ENCODE measurements at regions not wholly inside any gene's neighbourhood (a gene's known extent, or its start where the extent isn't known, plus 50 kb on each side); places are given as distances from the start of the nearest gene placed in this dataset.
"Not testable (repeated sequence)": the region's sequence is repeated elsewhere in the genome, so short reads cannot be mapped to it uniquely, and the experiment has no call there.

DNA sequence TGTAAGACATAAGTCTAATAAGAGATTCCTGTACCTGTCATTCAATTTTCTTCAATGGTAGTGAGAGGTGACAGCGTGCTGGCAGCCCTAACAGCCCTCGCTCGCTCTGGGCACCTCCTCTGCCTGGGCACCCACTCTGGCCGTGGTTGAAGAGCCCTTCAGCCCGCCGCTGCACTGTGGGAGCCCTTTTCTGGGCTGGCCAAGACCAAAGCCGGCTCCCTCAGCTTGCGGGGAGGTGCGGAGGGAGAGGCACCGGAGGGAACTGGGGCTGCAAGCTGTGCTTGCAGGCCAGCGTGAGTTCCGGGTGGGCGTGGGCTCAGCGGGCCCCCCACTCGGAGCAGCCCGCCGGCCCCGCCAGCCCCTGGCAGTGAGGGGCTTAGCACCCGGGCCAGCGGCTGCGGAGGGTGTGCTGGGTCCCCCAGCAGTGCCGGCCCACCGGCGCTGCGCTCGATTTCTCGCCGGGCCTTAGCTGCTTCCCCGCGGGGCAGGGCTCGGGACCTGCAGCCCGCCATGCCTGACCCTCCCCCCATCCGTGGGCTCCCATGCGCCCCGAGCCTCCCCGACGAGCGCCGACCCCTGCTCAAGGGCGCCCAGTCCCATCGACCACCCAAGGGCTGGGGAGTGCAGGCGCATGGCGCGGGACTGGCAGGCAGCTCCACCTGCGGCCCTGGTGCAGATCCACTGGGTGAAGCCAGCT lies 816.6 kb upstream of the TENM4 start:
- DNase-seq (ENCODE audit: low read depth), result not testable (repeated sequence)

DNA sequence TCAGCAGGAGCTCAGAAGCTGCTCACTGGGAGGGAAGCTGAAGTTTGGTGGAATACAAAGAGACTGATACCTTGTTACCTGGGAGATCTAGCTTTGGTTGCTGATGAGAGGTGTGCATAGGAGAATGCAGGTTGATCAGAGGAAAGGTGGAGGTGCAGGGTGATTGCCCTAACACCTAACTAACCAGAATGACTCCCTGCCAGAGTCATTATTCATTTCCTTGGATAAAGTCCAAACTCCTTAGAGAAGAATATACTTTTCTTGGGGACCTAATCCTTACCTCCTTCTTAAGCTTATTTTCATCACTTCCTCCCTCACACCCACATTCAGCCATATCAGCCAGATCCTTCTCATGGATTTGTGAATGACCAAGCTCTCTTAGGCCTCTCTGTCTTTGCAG lies 814.2 kb upstream of the TENM4 start:
- no peak for DNase-seq (ENCODE audit: low read depth)

DNA sequence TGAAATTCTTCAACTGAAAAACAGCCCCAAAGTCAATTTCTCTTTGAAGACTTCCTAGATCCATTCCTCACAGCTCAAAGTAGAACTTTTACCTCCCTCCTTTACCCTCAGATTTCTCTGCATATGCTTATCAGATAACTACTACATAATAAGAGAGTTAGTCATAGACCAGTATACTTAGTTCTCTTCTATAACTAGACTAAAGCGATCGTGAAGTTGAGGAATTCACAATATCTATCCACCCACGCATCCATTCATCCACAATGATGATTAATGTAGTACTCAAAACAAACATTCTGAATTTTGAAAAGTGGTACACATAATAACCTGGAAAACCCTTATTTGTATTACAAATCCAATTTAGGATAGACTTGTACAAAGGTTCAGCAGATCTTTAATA lies 800.9 kb upstream of the TENM4 start:
- DNase-seq (ENCODE audit: low read depth), result no peak

- no peak for DNase-seq (ENCODE audit: low read depth)
These were observed 799.4 kb upstream of the TENM4 start for GRCh38 chr11:80240245-80240644.

- peak; percentile 6 for DNase-seq (ENCODE audit: low read depth)
These were observed 798.4 kb upstream of the TENM4 start for GRCh38 chr11:80239217-80239616.

DNA sequence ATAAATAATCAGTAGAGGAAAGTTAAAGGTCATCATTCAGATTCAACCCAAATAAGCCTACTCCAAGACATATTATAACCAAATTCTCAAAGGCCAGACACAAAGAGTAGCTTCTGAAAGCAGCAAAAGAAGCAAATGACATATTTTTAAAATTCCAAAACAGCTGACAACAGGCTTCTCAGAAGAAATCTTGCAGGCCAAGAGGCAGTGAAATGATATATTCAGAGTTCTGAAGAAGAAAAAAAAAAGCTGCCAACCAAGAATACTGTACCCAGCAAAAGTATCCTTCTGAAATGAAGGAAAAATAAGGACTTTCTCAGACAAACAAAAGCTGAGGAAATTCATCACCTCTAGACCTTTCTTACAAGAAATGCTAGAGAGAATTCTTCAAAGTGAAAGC lies 787.1 kb upstream of the TENM4 start:
- no peak for DNase-seq (ENCODE audit: low read depth)

DNA sequence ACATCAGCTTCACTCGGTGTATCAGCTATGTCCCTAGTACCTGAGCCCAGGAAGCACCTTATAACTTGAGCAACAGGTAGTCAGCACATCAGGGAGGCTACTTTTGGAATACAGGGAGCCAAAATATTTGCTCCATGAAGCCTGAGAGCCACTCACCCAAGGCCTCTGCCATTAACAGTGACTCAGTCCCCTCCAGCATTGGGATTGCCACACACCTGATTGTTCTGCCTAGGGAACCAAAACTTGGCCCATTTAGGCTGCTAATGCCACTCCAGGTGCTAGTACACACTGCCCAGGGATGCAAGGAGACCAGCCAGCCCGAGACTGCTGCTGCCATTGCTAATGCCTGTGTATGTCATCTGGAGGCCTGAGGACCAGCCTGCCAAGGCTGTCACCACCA lies 773.6 kb upstream of the TENM4 start:
- DNase-seq (ENCODE audit: low read depth), result no peak

DNA sequence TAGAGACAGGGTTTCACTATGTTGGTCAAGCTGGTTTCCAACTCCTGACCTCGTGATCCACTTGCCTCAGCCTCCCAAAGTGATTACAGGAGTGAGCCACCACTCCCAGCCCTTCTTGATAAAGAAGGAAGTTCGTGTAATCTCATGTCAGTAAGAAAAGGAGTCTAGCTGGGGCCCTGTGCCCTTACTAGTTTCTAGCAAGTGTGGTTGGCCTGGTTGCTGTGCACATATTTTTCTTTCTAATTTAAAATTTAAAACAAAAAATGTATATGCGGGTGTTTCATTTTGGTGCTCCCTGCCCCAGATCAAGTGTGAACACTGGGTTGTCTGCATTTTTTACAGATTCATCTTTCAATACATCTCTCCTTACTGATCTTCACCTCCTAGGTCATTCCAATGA lies 770.8 kb upstream of the TENM4 start:
- DNase-seq (ENCODE audit: low read depth), result no peak

GRCh38 chr11:80204021-80204420 lies 763.2 kb upstream of the TENM4 start:
- DNase-seq (ENCODE audit: low read depth), result no peak

GRCh38 chr11:80196932-80197554 lies 756.2 kb upstream of the TENM4 start:
- no peak for DNase-seq (ENCODE audit: low read depth)

DNA sequence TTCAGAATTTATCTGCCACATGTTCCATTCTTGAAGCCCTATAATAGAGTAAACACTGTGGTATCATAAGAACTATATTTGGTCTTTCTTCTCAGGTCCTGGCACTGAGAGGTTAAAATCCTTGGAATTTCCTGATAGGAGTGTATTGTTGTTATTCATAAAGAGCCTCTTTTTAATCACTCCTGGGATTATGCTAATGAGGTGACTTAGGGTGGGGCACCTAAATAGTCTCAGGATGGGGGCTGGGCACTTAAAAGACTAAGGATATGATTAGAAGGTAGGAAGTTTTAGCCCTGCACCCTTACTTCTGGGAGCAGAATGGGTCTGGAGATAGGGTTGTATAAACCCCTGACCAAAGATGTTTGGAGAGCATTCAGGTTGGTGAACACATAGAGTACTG lies 755.2 kb upstream of the TENM4 start:
- no peak for DNase-seq (ENCODE audit: low read depth)

DNA sequence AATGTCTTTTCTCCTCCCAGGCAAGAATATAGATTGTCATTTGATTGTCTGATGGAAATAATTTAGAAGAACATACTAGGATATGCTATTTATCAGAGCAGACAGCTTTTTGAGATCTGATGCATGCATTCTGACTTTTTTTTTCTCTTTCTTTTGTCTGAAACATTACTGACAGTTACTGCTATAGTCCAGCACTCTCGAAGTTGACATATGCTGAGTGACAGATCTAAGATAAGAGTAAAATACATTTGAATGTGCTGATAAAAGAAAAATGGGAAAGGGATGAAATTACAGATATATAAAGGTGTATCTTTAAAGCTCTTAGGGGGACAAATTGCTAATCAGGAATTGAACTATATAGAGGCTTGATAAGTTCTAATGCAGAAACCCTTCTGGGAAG lies 753.8 kb upstream of the TENM4 start:
- DNase-seq (ENCODE audit: low read depth), result no peak

GRCh38 chr11:80194016-80194415 lies 753.2 kb upstream of the TENM4 start:
- DNase-seq (ENCODE audit: low read depth), result no peak

DNA sequence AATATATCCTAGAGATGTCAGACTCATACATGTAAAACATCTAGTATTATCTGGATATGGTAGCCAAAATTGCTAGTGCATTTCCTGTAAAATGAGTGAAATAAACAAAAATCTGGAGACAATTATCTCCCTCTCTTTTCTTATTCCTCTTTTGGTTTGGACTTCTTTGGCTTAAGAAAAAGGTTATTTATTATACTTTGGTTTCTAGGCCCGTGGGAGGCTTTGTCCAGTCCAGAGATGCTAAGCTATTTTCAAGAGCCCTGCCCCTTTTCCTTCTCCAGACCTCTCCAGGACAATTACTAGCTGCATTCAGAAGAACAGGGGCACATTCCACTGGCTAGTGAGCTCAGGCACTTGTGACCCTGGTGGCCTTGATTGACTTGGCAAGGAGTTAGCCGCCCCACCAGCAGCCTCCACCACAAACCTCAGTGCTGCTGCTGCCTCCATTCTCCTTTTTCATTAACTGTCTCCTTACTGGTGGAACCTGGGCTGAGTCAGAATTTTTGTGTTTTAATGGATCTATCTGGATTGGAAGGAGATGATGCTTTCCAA lies 747.3 kb upstream of the TENM4 start:
- no peak for DNase-seq (ENCODE audit: low read depth)

GRCh38 chr11:80186692-80187091 lies 745.9 kb upstream of the TENM4 start:
- DNase-seq (ENCODE audit: low read depth), result no peak

GRCh38 chr11:80182901-80183300 lies 742.1 kb upstream of the TENM4 start:
- no peak for DNase-seq (ENCODE audit: low read depth)

DNA sequence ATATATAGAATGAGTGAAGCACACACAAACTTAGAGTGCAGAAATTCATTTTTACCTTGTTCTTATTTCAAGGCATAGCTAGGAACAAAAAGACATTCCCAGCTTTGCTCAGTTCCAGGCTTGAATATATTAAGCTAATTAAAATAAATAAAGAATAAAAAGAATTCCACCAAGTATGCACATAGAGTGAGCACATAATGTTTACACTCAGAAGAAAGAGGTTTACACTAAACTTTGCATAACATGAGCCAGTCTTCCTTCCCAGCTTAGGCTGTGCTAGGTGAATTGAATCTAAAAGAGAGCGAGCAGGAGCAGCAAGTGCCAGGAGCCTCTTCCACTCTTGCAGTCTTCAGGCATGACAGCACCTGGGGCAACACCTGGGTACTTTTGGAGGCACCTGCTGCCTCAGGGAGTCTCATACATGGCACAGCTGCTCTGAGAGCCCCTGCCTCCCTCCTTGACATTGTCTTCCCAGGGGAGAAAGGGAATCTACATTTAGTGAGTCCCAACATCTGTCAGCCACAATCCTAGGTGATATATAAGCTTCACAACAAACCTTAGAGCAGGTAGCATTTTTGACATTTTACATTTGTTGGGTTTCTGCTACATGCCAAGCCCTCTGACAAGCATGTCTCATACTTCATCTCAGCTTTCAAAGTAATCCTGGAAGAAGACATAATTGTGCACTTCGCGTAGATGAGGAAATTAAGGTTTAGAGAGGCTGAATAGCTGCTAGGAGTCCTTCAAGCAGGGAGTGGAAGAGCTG lies 732.7 kb upstream of the TENM4 start:
- DNase-seq (ENCODE audit: low read depth), result no peak

GRCh38 chr11:80168796-80169195 lies 728.0 kb upstream of the TENM4 start:
- DNase-seq (ENCODE audit: low read depth), result no peak

DNA sequence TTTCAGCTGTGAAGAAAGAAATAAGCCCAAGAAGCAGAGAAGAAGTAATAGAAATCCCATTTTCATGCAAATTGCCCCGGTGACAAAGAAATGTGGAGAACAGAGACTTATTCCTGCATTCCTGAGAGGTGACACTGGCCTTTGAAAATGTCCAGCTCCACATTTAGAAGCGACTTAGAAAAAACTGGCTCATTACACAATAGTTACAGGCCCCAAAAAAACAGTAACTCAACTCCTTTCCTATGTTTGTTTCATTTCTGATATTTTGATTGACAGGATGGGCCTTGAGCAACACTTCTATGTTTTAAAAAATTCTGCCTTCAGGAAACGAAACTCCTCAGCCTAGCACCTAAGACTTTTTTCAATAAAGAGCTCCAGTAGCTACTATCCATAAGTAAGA lies 726.9 kb upstream of the TENM4 start:
- no peak for DNase-seq (ENCODE audit: low read depth)

- no peak for DNase-seq (ENCODE audit: low read depth)
These were observed 724.9 kb upstream of the TENM4 start for GRCh38 chr11:80165744-80166143.

- DNase-seq (ENCODE audit: low read depth), result no peak
These were observed 722.6 kb upstream of the TENM4 start for GRCh38 chr11:80163441-80163840.

GRCh38 chr11:80163011-80163410 lies 722.2 kb upstream of the TENM4 start:
- no peak for DNase-seq (ENCODE audit: low read depth)

DNA sequence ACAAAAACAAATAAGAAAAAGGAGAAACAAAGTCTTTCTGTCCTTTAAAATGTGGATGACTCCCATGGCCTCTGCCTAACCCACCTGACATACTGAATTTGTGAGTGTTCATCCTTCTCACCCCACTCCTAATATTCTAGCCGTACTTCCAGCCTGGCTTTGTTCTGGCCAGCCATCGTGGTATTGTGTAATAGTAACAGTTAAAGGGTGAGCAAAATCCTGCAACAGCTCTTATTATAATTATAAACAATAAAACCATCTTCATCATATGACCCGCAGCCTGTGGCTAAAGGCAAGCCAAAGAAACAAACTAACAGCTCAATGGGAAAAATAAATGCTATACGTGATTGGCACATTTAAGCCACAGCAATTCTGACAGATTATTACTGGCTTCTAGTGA lies 721.6 kb upstream of the TENM4 start:
- no peak for DNase-seq (ENCODE audit: low read depth)
